Mucosa of descending colon (tissue), 3 donors: ENCODE measurements at regions not wholly inside any gene's neighbourhood (a gene's known extent, or its start where the extent isn't known, plus 50 kb on each side); places are given as distances from the start of the nearest gene placed in this dataset.

Experiments used
- ATAC-seq: fragments of 200-7000 bp; cut with Tn5 transposase; one replicate; pipeline ENCODE4 v1.9.1; 2020; ENCODE audit warnings: mild to moderate bottlenecking, moderate library complexity
- DNase-seq, 3 donors: peaks; one replicate each; pipeline ENCODE4 v3.0.0-alpha.2; 2020
- H3K36me3 ChIP-seq: fragments of 200-600 bp; one replicate; pipeline ENCODE4 v1.8.0; 2021; ENCODE audit warnings: low read depth, mild to moderate bottlenecking
- H3K4me1 ChIP-seq: fragments of 200-600 bp; one replicate; pipeline ENCODE4 v1.8.0; 2021; ENCODE audit warnings: low read depth, mild to moderate bottlenecking
- H3K4me3 ChIP-seq: fragments of 200-600 bp; one replicate; pipeline ENCODE4 v1.8.0; 2021; ENCODE audit warnings: mild to moderate bottlenecking
- H3K9me3 ChIP-seq: fragments of 200-600 bp; one replicate; pipeline ENCODE4 v1.8.0; 2021; ENCODE audit warnings: mild to moderate bottlenecking
- CTCF ChIP-seq: fragments of 200-600 bp; IDR thresholded peaks from one replicate; pipeline ENCODE4 v1.8.0; 2022; ENCODE audit warnings: antibody characterized with exemption, mild to moderate bottlenecking
- intact Hi-C, 2 donors: fragments of 100-400 bp; cut with DNase I in 1 of 2; cut with micrococcal nuclease in 1 of 2; formaldehyde crosslinking; loops; one replicate each; pipeline versions ENCODE4 v1.11.0 to v1.11.1; 2022; cut with DNase I, micrococcal nuclease
- donor health status: DM: no; HTN: no; CAD: no; lungs with moderate emphysema.
- donor health status: DM: no; HTN: no; CAD: no.
- donor health status: DM: no; HTN: yes; CAD: no.

DNA sequence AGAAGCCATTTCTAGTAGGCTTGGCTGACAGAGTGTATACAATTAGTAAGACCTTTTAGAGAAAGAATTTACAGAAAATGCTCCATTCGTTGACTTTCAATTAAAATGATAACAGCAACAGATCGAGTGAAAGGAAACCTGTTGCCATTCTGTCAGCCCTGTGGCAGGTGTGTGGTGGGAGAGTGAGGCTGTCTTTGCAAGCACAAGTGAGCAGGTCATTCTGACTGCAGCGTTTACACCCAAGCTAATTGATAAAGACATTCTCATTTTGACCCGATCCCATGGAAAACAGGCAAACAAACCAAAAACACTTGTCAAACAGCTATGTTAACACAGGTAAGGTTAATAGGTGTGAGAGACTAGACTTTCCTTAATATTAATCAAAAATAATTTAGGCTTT lies 257.3 kb downstream of the PTBP2 start:
- ATAC-seq: no peak

DNA sequence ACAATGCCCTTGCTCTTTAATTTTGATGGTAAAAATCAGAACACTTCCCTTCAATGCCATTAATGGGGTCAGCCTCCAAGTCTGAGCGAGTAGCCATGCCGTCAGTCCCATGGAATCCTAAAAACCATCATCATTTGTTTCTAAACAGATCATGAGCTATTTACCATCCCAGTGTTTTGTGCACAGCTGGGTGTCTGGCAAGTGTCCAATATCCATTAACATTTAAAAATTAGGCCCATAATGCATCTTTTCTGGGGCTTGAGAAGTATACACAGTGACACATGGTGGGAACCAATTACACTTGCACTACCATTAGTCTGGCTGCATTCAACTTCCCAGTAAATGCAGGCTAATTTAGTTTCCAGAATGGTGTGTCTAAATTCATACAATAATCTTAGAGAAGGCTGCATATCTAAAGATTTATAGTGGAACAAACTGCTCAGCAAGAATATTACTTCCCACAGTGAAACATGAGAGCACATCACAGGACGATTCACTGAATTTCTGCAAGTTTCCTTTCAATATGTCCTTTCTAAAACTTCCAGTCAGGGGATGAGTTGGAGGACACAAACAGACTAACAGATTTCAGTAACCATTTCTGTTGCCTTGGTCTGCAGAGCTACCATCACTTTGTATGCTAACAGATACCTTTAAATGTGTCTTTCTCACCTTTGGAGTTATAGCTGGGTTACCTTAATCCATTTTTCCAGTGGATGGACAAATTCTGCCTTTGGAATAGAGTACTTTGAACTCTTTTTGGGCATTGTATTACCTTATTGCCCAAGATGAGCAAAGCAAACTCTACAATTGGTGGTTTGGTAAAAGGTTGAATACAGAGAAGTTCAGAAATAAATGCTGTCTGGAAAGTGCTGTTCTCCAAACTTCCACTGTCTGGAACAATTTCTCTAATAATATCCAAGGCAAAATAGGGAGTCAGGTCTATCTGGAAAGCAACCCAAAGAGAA lies 258.0 kb downstream of the PTBP2 start:
- intact Hi-C loops: no loop called here

More for the DNA sequence above, 257.3 kb downstream of the PTBP2 start:
- no peaks in the 10 kb centered on the region for H3K36me3 ChIP-seq
- H3K4me1 ChIP-seq: no peaks in the 10 kb centered on the region
- no peak for DNase-seq
- H3K9me3 ChIP-seq: no peaks in the 10 kb centered on the region
- no peak overlapping the region for H3K4me3 ChIP-seq
- no peak for TF ChIP-seq CTCF
- intact Hi-C loops: no loop called here

GRCh38 chr1:96980448-96980847 lies 258.9 kb downstream of the PTBP2 start:
- no peaks in the 10 kb centered on the region for H3K4me1 ChIP-seq
- no peaks in the 10 kb centered on the region for H3K36me3 ChIP-seq
- ATAC-seq: no peak
- DNase-seq: no peak
- intact Hi-C loops: no loop called here
- no peak for TF ChIP-seq CTCF
- no peaks in the 10 kb centered on the region for H3K9me3 ChIP-seq
- H3K4me3 ChIP-seq: no peak overlapping the region

More for the DNA sequence above, 258.0 kb downstream of the PTBP2 start:
- Histone ChIP-seq H3K4me1 (no peaks in the 10 kb centered on the region), H3K36me3 (no peaks in the 10 kb centered on the region), H3K9me3 (no peaks in the 10 kb centered on the region), H3K4me3 (no peak overlapping the region)
- DNase-seq (peak in 1 of 3 donors; percentile 13), ATAC-seq (no peak)
- no peak for TF ChIP-seq CTCF

DNA sequence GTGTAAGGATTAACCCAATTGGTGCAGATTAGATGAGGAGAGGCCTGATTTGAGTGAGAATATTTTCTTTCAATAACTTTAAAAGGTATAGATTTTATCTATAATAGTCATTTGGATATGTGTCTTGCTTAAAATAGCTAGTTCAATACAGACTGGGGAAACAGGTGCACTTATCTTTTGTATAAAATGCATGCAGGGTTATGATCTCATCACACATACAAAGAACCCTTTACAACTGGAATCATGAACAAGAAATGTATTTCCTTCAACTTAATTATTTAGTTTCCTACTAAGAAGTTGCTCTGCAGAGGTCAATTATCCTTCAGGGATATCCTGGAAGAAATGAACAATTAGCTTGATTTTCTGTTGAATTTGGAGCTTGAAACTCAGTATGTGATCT lies 259.6 kb downstream of the PTBP2 start:
- H3K9me3 ChIP-seq: no peaks in the 10 kb centered on the region
- no peaks in the 10 kb centered on the region for H3K4me1 ChIP-seq
- H3K4me3 ChIP-seq: no peak overlapping the region
- DNase-seq: no peak
- H3K36me3 ChIP-seq: no peaks in the 10 kb centered on the region
- no peak for ATAC-seq
- TF ChIP-seq CTCF: no peak
- intact Hi-C loops: no loop called here

GRCh38 chr1:96982118-96982517 lies 260.5 kb downstream of the PTBP2 start:
- intact Hi-C loops: no loop called here
- Histone ChIP-seq H3K4me1 (no peaks in the 10 kb centered on the region), H3K36me3 (no peaks in the 10 kb centered on the region), H3K4me3 (no peak overlapping the region), H3K9me3 (no peaks in the 10 kb centered on the region)
- no peak for DNase-seq
- no peak for TF ChIP-seq CTCF
- no peak for ATAC-seq
